Endothelial cell of umbilical vein (primary cell): ENCODE measurements at regions not wholly inside any gene's neighbourhood (a gene's known extent, or its start where the extent isn't known, plus 50 kb on each side); places are given as distances from the start of the nearest gene placed in this dataset.

Experiments used
- BruUV-seq: library from RNA; stranded (reverse); fragments of 400-500 nt; replicated peaks from 2 replicates; lab custom pipeline; 2021; lab: Mats Ljungman, UMichigan
- CTCF ChIA-PET: fragments of 300-600, 350-600 bp; sonication (Branson Sonifier 250); formaldehyde crosslinking; loops from one replicate; lab custom pipeline; 2021; ENCODE audit warnings: antibody characterized with exemption, inconsistent platforms; lab: Charles Lee
- POLR2A ChIA-PET: fragments of 300-600, 350-600 bp; sonication (Branson Sonifier 250); formaldehyde crosslinking; loops from one replicate; lab custom pipeline; 2021; ENCODE audit warnings: antibody characterized with exemption, inconsistent platforms; lab: Charles Lee
- DNase-seq: peaks from one replicate; pipeline ENCODE4 v3.0.0-alpha.2; 2011; ENCODE audit warnings: low read depth, low spot score
- FAIRE-seq: peaks from 2 replicates; lab custom pipeline; 2011; peaks lifted over from hg19 to GRCh38; lab: Jason Lieb, UNC
- H2AFZ ChIP-seq: 2 replicates; pipeline ENCODE4 v1.6.0; 2012; ENCODE audit warnings: low read depth, low read length, control low read depth, inconsistent platforms
- H3K27ac ChIP-seq: 2 replicates; pipeline ENCODE4 v1.5.1; 2011; ENCODE audit warnings: low read depth, mild to moderate bottlenecking, control low read depth, low read length, moderate library complexity; ENCODE audit not compliant: insufficient read depth
- H3K27me3 ChIP-seq, 2 experiments: 2 replicates each; pipeline versions ENCODE4 v1.6.0 to v1.6.1; 2011; ENCODE audit warnings: low read length in 2 of 2, mixed read lengths in 1 of 2; ENCODE audit not compliant: control insufficient read depth in 2 of 2, insufficient read depth in 2 of 2
- H3K36me3 ChIP-seq, 2 experiments: 2 replicates in 1 of 2; 3 replicates in 1 of 2; pipeline ENCODE4 v1.5.1; 2011; ENCODE audit warnings: low read length in 2 of 2, mild to moderate bottlenecking in 1 of 2, moderate library complexity in 1 of 2; ENCODE audit not compliant: control insufficient read depth in 2 of 2, insufficient read depth in 2 of 2; ENCODE audit errors: extremely low read depth in 1 of 2
- H3K4me1 ChIP-seq: 3 replicates; pipeline ENCODE4 v1.5.1; 2011; ENCODE audit warnings: mild to moderate bottlenecking, low read length; ENCODE audit not compliant: control insufficient read depth, insufficient read depth; ENCODE audit errors: extremely low read depth
- H3K4me2 ChIP-seq: 2 replicates; pipeline ENCODE4 v1.6.1; 2011; ENCODE audit warnings: low read length, control low read depth, mixed read lengths; ENCODE audit not compliant: insufficient read depth
- H3K4me3 ChIP-seq, 3 experiments: fragments of 200-600 bp in 1 of 3; sonication (generic), shearing (Covaris generic) in 1 of 3; replicated peaks in 1 of 3; 2 replicates each; pipeline ENCODE4 v1.5.1; 2011 to 2016; ENCODE audit warnings: control low read depth in 3 of 3, low read length in 3 of 3, mild to moderate bottlenecking in 2 of 3, inconsistent platforms in 1 of 3, low read depth in 1 of 3, moderate library complexity in 1 of 3; ENCODE audit not compliant: insufficient read depth in 1 of 3
- H3K79me2 ChIP-seq: 2 replicates; pipeline ENCODE4 v1.6.0; 2012; ENCODE audit warnings: low read length, inconsistent platforms; ENCODE audit not compliant: control insufficient read depth, insufficient read depth
- H3K9ac ChIP-seq: replicated peaks from 2 replicates; pipeline ENCODE3; 2011; ENCODE audit warnings: low read length, control low read depth; ENCODE audit not compliant: insufficient read depth; ENCODE audit errors: extremely low read depth
- H3K9me1 ChIP-seq: replicated peaks from 3 replicates; pipeline ENCODE4 v1.6.0; 2011; ENCODE audit warnings: mild to moderate bottlenecking, low read length; ENCODE audit not compliant: control insufficient read depth, insufficient read depth; ENCODE audit errors: extremely low read depth
- H3K9me3 ChIP-seq: replicated peaks from 2 replicates; pipeline ENCODE4 v1.5.1; 2012; ENCODE audit warnings: low read length, inconsistent platforms; ENCODE audit not compliant: control insufficient read depth, insufficient read depth
- H4K20me1 ChIP-seq: replicated peaks from 2 replicates; pipeline ENCODE3; 2011; ENCODE audit warnings: mild to moderate bottlenecking, low read length; ENCODE audit not compliant: control insufficient read depth, insufficient read depth; ENCODE audit errors: extremely low read depth
- EZH2 ChIP-seq: IDR thresholded peaks from 2 replicates; pipeline ENCODE4 v1.6.1; 2012; ENCODE audit warnings: borderline replicate concordance, low read depth, mild to moderate bottlenecking, moderate library complexity, low read length, inconsistent platforms; ENCODE audit not compliant: severe bottlenecking
- FOS ChIP-seq: IDR thresholded peaks from 2 replicates; pipeline ENCODE4 v1.6.1; 2011; ENCODE audit warnings: mild to moderate bottlenecking, low read length, moderate library complexity, borderline replicate concordance; ENCODE audit not compliant: insufficient read depth
- GATA2 ChIP-seq: IDR thresholded peaks from 2 replicates; pipeline ENCODE4 v1.7.0; 2011; ENCODE audit warnings: low read depth, mild to moderate bottlenecking, moderate library complexity, mixed read lengths, low read length; ENCODE audit not compliant: insufficient read length, insufficient read depth
- JUN ChIP-seq: IDR thresholded peaks from 2 replicates; pipeline ENCODE4 v1.6.1; 2011; ENCODE audit warnings: borderline replicate concordance, low read depth; ENCODE audit not compliant: insufficient read length, insufficient read depth
- MYC ChIP-seq: IDR thresholded peaks from one replicate; pipeline ENCODE4 v1.6.1; 2011; ENCODE audit warnings: mild to moderate bottlenecking, low read depth, low read length
- POLR2A ChIP-seq: IDR thresholded peaks from 2 replicates; pipeline ENCODE4 v1.6.1; 2012; ENCODE audit warnings: low read depth, mild to moderate bottlenecking, control low read depth, low read length
- POLR2AphosphoS5 ChIP-seq: IDR thresholded peaks from 2 replicates; pipeline ENCODE4 v1.6.1; 2012; ENCODE audit warnings: low read depth, mild to moderate bottlenecking, control low read depth, low read length, moderate library complexity; ENCODE audit not compliant: insufficient read depth
- dilution Hi-C: fragments of 300-500 bp; cut with MboI; formaldehyde crosslinking; loops from one replicate; pipeline ENCODE4 v1.15.0; 2019; ENCODE audit warnings: low sequenced_read_pairs; ENCODE audit not compliant: extremely low pct_ligation_motif_present
- intact Hi-C: fragments of 100-400 bp; cut with micrococcal nuclease; formaldehyde crosslinking; loops from one replicate; pipeline ENCODE4 v1.10.0; 2022
- TF ChIP-seq, protein P1 (sequence below): IDR thresholded peaks from 2 replicates; pipeline ENCODE4 v1.6.1; 2011; ENCODE audit not compliant: insufficient read depth, insufficient read length
- TF ChIP-seq, protein P2 (sequence below), 2 donors: IDR thresholded peaks; 1 replicate in 1 of 2; 2 replicates in 1 of 2; pipeline ENCODE4 v1.5.1; 2011; ENCODE audit warnings: low read length in 2 of 2, mild to moderate bottlenecking in 2 of 2, moderate library complexity in 2 of 2, control low read depth in 1 of 2, inconsistent platforms in 1 of 2, low read depth in 1 of 2; ENCODE audit not compliant: insufficient read depth in 1 of 2; ENCODE audit errors: extremely low read depth in 1 of 2

DNA sequence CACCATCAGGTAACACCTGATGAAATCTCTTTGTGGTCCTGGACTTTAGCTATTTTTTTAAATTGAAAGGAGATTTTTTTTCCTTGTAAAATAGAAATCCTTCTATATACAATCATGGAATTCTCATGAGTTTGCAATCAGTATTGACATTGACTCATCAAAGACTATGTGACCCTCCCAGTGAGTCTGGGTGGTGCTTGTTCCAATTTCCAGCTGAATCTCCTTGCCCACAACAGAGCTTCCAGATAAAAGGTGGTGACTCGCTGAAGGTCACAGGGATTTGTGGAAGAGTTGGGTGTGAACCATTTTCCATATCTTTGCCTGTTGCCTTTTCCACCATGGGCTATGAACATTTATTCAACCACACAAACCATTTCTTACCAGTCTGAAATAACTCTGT lies 486.6 kb downstream of the AJAP1 start:
- Histone ChIP-seq H3K79me2 (no peaks in the 10 kb centered on the region), H3K36me3 (no peaks in the 10 kb centered on the region), H3K4me1 (no peaks in the 10 kb centered on the region), H3K27me3 (no peaks in the 10 kb centered on the region), H3K9ac (no peak overlapping the region), H3K27ac (no peak overlapping the region), H4K20me1 (no peaks in the 10 kb centered on the region), H2AFZ (no peak overlapping the region), H3K4me2 (no peak overlapping the region), H3K9me1 (no peaks in the 10 kb centered on the region), H3K4me3 (no peak overlapping the region), H3K9me3 (peaks cover 7% of the 10 kb centered on the region)
- FAIRE-seq (no peak), DNase-seq (no peak)
- POLR2A ChIA-PET, result no interaction called here
- intact Hi-C loops, result no loop called here
- dilution Hi-C loops, result no loop called here
- CTCF ChIA-PET, result no interaction called here
- TF ChIP-seq GATA2 (no peak), POLR2A (no peak), JUN (no peak), FOS (no peak), EZH2 (no peak), POLR2AphosphoS5 (no peak), MYC (no peak)
- TF ChIP-seq, protein P1, sequence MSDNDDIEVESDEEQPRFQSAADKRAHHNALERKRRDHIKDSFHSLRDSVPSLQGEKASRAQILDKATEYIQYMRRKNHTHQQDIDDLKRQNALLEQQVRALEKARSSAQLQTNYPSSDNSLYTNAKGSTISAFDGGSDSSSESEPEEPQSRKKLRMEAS, result no peak
- TF ChIP-seq, protein P2, sequence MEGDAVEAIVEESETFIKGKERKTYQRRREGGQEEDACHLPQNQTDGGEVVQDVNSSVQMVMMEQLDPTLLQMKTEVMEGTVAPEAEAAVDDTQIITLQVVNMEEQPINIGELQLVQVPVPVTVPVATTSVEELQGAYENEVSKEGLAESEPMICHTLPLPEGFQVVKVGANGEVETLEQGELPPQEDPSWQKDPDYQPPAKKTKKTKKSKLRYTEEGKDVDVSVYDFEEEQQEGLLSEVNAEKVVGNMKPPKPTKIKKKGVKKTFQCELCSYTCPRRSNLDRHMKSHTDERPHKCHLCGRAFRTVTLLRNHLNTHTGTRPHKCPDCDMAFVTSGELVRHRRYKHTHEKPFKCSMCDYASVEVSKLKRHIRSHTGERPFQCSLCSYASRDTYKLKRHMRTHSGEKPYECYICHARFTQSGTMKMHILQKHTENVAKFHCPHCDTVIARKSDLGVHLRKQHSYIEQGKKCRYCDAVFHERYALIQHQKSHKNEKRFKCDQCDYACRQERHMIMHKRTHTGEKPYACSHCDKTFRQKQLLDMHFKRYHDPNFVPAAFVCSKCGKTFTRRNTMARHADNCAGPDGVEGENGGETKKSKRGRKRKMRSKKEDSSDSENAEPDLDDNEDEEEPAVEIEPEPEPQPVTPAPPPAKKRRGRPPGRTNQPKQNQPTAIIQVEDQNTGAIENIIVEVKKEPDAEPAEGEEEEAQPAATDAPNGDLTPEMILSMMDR (IDR thresholded peaks at IDR 0.05; ENCODE audit: extremely low read depth in 1 of 2, insufficient read depth in 1 of 2, low read depth in 1 of 2, low read length in 2 of 2), result no peak
- no TSS peak for BruUV-seq
